ENCODE measurements at regions not wholly inside any gene's neighbourhood (a gene's known extent, or its start where the extent isn't known, plus 50 kb on each side); places are given as distances from the start of the nearest gene placed in this dataset.

DNA sequence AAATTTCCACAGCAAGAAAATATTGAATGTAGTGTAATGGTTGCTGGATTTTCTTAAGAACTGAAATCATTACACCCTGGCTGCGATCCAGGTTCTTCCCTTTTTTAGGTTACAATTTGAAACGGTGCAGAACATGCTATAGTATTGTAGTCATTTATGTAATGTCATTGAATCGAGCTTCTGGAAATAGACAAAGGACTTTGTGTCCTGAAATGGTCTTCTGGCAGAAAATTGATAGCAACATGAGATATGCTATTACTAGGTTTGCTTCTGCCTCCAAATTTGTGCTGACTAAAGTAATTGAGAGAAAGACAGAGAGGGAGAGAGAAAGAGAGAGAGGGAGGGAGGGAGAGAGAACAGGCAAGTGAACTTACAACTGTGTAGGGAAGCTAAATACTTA is 146.2 kb upstream of the NFIA start:
- Histone ChIP-seq H3K27me3 (no peaks in the 10 kb centered on the region), H3K4me3 (no peak overlapping the region), H3K4me1 (no peaks in the 10 kb centered on the region), H3K36me3 (no peaks in the 10 kb centered on the region), H3K27ac (no peak overlapping the region), H3K9me3 (no peaks in the 10 kb centered on the region), H3K9ac (ENCODE audit: low read depth in 2 of 2, low read length in 2 of 2) (no peak overlapping the region)
- TF ChIP-seq, protein P1, sequence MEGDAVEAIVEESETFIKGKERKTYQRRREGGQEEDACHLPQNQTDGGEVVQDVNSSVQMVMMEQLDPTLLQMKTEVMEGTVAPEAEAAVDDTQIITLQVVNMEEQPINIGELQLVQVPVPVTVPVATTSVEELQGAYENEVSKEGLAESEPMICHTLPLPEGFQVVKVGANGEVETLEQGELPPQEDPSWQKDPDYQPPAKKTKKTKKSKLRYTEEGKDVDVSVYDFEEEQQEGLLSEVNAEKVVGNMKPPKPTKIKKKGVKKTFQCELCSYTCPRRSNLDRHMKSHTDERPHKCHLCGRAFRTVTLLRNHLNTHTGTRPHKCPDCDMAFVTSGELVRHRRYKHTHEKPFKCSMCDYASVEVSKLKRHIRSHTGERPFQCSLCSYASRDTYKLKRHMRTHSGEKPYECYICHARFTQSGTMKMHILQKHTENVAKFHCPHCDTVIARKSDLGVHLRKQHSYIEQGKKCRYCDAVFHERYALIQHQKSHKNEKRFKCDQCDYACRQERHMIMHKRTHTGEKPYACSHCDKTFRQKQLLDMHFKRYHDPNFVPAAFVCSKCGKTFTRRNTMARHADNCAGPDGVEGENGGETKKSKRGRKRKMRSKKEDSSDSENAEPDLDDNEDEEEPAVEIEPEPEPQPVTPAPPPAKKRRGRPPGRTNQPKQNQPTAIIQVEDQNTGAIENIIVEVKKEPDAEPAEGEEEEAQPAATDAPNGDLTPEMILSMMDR (IDR thresholded peaks at IDR 0.05), result no peak
- no peak for DNase-seq
- intact Hi-C loops (cut with DNase I), result no loop called here

DNA sequence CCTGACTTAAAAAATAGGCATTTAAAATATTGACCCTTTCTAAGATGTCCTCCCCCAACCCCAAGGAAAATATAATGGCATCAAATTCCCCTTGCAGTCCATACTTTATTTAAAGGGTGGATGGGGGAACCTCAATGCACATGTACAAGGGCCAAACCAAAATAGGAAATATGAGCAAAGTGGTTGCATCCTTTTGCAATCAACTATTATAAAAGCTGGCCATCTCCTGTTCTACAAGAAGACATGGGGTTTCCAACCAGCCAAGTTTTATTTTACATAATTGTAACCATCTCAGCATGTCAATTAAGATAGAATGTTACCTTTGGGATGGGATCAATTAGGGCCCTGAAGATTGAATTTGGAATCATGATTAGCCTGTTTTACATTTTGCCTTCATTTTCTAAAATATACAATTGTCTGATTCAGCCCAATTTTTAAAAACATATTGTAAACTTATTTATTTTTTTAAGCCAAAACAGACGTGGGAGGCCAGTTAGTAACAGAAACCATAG is 146.7 kb upstream of the NFIA start:
- TF ChIP-seq, protein P1 (IDR thresholded peaks at IDR 0.05), result no peak
- Histone ChIP-seq H3K27ac (no peak overlapping the region), H3K4me3 (no peak overlapping the region), H3K9me3 (no peaks in the 10 kb centered on the region), H3K4me1 (no peaks in the 10 kb centered on the region), H3K27me3 (no peaks in the 10 kb centered on the region), H3K9ac (ENCODE audit: low read depth in 2 of 2, low read length in 2 of 2) (no peak overlapping the region), H3K36me3 (no peaks in the 10 kb centered on the region)
- intact Hi-C loops (cut with DNase I), result no loop called here
- DNase-seq, result no peak

DNA sequence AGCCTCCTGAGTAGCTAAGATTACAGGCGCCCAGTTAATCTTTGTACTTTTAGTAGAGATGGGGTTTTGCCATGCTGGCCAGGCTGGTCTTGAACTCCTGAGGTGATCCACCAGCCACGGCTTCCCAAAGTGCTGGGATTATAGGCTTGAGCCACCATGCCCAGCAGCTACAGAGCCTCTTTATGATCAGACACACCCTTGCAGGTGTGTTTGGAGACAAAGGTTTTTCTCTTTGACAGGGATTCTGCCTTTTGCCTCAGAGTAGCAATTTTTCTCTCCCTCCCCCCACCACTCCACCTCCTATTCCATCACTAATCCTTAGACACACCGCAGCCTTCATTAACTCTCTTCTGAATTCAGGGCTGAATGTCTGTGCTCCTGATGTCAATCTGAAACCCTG is 152.2 kb upstream of the NFIA start:
- Histone ChIP-seq H3K9ac (ENCODE audit: low read depth in 2 of 2, low read length in 2 of 2) (no peak overlapping the region), H3K9me3 (no peaks in the 10 kb centered on the region), H3K27ac (no peak overlapping the region), H3K4me3 (no peak overlapping the region), H3K36me3 (no peaks in the 10 kb centered on the region), H3K27me3 (no peaks in the 10 kb centered on the region), H3K4me1 (no peaks in the 10 kb centered on the region)
- peak; percentile 30 for DNase-seq
- TF ChIP-seq, protein P1 (IDR thresholded peaks at IDR 0.05), result no peak
- intact Hi-C loops (cut with DNase I), result no loop called here

DNA sequence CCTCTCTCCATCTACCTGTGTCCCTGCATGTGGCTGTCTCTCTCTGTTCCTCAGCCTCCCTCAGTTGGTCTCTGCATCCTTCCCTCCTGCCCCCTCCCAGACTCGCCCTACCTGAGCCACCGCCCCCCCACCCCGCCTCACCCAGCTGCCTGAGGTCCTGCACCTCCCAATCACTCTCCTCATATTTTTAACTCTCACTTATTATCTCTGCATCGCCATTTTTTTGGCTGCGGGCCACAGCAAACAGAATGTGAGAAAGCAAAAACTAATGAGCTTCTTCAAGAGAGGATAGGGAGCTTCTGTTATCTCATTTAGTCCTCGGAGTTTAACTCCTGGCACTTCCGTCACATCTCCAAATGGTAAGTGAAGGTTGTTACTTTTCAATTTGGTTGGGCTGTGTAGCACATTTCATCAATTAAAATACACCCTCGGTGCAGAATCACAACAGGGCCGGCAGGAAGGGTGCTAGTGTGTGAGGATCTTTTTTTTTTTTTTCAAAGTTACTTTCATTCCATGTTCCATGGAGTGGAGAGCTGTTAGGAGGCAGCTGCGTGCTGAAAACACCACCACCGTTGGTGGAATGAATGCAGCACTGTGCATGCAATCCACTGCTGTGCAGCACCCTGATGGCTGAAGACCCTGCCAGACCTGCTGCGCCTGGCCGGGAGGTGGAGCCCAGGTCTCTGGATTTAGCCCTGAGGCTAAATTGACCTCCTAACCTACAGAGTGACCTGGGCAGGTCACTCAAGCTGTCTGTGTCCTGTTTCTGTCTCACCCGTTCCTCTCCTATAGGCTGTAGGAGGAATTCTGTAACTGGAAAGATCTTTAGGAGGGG is 157.2 kb upstream of the NFIA start:
- H3K4me3 ChIP-seq, result no peak overlapping the region
- TF ChIP-seq, protein P1 (IDR thresholded peaks at IDR 0.05), result no peak
- intact Hi-C loops (cut with DNase I), result no loop called here
- no peaks in the 10 kb centered on the region for H3K9me3 ChIP-seq
- H3K9ac ChIP-seq (ENCODE audit: low read depth in 2 of 2, low read length in 2 of 2), result no peak overlapping the region
- no peaks in the 10 kb centered on the region for H3K27me3 ChIP-seq
- no peaks in the 10 kb centered on the region for H3K36me3 ChIP-seq
- H3K4me1 ChIP-seq, result no peaks in the 10 kb centered on the region
- H3K27ac ChIP-seq, result no peak overlapping the region
- peak; percentile 52 for DNase-seq

DNA sequence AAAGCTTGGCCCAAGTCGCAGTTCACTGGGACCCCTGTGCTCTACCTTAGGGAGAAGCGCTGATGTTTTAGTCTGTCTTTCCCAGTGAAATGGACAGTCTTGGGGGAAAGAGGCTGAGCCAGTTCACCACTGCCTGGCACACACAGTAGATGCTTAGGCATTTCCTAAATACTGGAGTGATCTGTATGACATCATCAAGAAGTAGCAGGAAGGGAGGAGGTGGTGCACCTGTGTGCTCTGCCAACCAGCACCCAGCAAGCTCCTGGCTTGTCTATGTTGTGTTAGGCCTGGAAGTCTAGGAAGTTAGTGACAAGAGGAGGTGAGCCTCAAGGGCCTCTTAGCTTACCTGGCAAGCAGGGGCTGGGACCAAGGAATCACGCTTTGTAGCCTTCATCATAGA is 158.2 kb upstream of the NFIA start:
- Histone ChIP-seq H3K9ac (ENCODE audit: low read depth in 2 of 2, low read length in 2 of 2) (no peak overlapping the region), H3K36me3 (no peaks in the 10 kb centered on the region), H3K27me3 (no peaks in the 10 kb centered on the region), H3K4me1 (no peaks in the 10 kb centered on the region), H3K4me3 (no peak overlapping the region), H3K27ac (no peak overlapping the region), H3K9me3 (no peaks in the 10 kb centered on the region)
- intact Hi-C loops (cut with DNase I), result no loop called here
- TF ChIP-seq, protein P1 (IDR thresholded peaks at IDR 0.05), result no peak
- no peak for DNase-seq
